Bone marrow (tissue), 2 donors: ENCODE measurements at regions not wholly inside any gene's neighbourhood (a gene's known extent, or its start where the extent isn't known, plus 50 kb on each side); places are given as distances from the start of the nearest gene placed in this dataset.
"Not testable (repeated sequence)": the region's sequence is repeated elsewhere in the genome, so short reads cannot be mapped to it uniquely, and the experiment has no call there.

Experiments
- DNase-seq, 2 donors: peaks; one replicate each; lab custom pipeline; 2025; lab: John Stamatoyannopoulos, UW

DNA sequence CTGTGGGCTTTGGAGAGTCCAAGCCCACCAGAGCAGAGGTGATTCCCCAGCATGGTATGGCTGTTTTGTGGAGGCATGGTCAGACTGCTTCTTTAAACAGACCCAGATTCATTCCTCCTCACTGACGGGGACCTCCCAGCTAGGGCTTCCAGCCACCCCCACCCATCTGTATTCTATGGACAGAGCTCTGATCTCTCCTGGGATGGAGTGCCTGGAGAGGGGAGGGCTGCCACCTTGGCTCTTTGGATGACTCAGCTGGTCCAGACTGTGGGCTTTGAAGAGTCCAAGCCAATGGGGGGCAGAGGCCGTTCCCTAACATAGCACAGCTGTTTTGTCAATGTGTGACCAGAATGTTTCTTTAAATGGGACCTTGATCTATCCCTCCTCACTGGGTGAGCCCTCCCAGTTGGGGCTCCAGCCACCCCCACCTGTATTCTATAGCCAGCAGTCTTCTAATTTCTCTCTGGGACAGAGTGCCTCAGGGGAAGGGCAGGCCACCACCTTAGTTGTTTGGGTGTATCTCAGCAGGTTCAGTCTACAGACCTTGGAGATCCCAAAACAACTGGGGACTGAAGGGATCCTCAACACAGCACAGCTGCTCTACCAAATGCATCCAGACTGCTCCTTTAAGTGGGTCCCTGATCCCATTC, 122.0 kb upstream of the OSTN start:
- no peak for DNase-seq

DNA sequence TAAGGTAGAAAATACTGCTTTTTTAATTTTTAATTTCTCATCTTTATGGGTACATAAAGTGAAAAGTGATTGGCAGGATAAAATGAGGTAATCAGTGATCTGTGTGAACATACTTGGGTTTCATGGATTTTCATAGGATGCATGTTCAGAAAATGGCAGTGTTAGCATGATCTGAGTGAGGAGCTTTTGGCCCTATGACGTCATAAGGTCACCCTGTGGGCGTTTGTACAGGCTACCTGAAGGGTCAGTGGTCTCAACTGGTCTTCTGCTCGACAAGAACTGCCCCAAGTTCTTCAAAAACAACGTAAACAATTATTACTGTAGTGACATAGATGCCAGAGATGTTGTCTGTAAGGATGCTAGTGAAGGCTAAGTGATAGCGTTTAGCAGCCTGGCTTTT, 124.5 kb upstream of the OSTN start:
- no peak for DNase-seq

DNA sequence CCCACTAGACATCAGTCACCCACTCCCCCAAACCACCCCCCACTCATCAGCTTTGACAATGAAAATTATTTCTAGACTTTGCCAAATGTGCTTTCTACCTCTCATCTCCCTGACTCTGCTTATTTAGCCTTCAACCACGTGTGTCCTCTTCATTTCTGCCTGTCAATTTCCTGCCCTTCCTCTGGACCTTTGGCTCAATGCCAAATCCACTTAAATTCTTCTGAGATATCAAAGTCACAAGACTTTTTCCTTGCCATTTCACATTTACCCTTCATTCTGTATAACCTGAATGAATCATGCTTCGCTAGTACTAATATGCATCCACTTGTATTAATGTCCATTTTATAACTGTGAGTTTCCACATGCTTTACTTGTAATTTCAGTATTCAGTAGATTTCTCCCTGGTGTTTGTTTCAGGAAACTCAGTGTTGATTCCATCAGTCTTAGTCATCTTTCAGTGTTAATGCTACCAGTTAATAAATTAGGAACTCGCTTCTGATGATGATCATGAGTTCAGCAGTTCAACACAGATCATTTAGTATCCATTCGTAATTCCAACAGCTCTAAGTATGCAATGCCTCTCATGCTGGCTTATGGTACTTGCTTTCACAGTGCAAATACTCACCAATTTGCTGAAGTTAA, 128.2 kb upstream of the OSTN start:
- no peak for DNase-seq

DNA sequence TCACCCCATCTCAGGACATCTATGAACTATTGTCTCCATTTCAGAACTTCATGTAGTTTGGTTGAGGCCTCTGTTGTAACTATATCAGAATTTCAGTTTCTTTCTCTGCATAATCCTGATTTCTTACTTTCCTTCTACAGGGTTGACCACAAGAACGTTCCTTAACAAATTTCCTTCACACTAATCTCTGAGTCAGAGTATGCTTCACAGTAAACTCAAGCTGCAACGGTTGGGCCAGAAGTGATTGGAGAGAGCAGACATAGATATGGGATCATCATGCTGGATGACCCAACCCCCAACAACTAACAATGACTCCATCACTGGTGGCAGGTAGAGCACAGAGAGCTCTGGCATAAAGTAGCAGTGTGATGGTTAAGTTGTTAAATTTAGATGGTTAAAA, 128.8 kb upstream of the OSTN start:
- no peak for DNase-seq

DNA sequence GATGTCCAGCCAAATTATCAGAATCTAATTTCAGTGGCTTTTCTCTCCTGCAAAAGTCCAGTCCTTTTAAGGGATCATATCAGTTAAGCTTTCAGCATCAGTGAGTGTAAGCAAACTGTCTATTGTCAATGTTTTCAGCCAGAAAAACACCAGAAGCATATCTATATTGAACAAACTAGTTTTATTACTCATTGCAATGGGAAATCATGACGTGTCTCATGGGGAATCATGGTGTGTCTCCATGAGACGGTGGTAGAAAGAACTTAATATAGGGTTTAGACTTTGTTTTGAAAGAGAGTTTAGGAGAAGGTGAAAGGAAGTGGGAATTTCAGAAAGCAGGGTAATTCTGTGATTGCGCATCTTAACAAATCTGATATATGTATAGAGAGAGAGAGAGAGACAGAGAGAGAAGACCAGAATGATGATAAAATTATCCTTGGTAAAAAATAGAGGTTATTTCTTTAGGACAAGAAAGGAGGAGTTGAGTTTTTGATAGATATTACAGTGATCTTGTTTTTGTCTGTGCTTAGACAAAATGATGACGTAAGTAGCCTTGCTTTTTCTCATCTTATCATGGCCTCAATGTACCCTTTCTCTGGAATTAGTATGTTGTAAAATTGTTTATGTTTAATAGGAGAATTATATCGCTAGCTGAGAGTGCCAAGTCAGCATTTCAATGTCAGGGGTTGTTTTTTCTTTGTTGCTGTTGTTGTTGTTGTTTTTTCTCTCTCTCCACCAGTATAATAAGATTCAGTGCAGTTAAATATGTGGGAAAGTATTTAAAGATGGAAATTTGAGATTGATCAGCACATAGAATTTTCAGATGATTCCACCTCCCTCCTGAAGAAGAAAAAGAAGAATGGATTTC, 129.9 kb upstream of the OSTN start:
- no peak for DNase-seq

DNA sequence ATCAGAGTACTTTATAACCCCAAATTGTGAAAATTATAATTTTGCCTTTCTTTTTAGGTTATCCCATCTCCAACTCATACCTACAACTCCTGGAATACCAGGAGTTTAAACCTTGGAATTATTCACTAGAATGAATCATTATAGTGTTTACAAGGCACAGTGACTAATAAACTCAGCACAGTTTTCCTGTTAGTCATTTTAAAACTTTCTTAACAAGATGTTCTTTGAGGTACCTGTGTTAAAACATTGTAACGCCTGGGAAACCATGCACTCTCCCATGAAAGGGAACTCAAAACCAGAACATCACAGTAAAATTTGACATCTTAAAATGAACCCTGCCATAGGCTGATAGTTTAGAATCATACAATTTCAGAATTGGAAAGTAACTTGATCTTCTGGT, 132.4 kb upstream of the OSTN start:
- no peak for DNase-seq

DNA sequence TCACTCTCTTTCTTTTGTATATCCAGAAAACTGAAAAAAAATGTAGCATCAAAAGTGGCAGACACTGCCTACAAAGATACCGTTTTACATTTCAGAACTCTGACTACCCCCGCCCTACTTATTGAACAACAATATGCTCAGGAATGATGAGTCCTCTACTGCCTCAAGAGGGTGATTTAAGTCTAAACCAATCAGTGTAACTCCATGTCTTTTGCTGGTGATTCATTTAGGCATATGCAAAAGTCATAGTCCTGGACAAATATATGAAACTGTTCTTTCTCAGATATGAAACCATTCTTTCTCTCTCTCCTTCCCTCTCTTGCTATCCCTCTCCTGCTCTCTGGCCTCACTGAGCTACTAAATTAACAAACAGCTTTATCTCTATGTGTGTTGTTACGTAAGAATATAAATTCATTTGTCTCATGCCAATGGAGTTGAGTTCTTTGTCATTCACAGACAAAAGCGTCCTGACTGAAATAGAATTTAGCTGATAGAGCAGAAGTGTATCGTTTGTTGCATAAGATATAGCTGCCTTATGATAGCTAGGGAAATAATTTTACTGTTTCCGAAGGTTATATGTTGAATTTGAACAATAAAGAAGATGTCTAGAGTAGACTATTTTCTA, 133.7 kb upstream of the OSTN start:
- DNase-seq: no peak

DNA sequence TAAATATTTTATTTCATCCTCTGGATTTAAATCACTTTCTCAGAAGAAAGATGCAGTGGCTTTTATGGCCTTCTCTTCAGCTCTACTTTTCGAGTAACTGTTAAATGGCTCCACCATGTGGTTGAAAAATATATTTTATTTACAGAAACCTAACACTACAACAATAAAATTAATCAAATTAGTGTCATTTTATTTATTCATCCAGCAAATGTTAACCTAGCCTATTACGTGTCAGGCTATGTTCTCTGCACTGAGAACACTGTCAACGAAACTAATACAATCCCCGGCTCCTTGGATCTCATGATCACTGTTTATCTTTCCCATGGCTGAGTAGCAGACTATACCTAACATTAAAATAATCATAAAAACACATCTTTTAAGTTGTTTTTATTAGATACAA, 148.0 kb upstream of the OSTN start:
- no peak for DNase-seq

DNA sequence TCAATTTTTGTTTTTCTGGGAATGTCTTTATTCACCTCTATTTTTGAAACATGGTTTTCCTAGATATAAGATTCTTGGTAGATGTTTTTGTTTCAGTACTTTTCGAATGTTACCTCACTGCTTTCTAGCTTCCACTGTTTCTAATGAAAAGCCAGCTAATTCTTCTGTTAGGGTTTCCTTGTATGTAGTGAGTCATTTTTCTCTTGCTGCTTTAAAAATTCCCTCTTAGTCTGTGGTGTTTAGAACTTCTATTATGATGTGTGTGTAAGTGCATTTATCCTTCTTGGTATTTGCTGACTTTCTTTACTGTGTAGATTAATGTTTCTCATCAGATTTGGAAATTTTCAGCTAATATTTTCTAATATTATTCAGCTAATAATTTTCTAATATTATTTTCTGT, 151.1 kb upstream of the OSTN start:
- no peak for DNase-seq

DNA sequence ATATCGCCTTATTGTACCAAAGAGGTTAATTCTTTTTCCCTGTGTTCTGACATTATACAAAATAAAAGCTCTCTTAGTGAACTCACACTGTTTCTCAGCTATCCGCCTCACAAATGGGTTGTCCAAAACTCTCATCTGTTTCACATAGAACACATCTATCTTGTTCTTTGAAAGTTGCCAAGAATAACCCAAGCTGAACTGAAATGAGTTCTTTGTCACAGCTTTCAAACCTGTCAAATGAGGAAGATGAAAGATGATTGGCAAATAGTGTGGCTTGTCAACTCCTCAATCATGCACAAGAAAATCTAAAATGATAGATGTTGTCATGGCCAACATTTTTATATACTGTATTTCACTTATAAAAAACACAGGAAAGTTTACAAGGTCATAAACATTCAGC, 168.1 kb upstream of the OSTN start:
- DNase-seq: no peak

DNA sequence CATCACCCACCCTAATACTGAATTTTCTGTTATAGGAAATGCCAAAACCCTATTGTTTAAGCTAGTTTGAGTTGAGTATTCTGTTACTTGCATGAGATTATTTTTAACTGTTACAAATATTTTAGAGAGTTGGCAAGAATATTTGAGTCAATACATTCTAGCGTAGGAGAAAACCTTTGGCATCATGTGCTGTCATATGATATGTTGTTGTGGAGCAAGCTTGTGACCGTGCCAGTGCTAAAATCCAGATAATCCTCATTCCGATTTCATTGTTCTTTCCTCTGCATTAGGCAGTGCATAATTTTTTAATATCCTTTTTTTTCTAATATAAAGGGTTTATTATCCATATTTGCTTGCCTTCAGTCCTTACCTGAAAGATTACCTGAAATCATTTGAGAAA, 168.0 kb upstream of the GMNC start:
- DNase-seq: no peak

DNA sequence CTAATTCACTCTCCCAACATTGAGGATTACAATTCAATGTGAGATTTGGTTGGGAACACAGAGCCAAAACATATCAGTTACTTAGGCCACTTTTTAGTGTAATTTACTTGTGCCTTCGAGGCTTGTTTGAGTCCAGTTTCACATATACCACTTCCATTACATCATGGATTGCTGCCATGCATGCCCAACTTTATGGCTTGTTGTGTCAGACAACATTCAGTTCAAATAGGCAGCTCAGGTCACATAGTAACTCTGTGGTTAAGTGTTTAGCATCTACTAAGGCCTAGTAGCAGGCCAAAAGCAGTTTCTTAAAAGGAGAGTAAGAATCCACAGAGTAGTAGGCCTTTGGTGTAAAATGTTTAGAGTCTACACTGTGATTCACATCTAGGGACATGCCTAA, 164.3 kb upstream of the GMNC start:
- no peak for DNase-seq

DNA sequence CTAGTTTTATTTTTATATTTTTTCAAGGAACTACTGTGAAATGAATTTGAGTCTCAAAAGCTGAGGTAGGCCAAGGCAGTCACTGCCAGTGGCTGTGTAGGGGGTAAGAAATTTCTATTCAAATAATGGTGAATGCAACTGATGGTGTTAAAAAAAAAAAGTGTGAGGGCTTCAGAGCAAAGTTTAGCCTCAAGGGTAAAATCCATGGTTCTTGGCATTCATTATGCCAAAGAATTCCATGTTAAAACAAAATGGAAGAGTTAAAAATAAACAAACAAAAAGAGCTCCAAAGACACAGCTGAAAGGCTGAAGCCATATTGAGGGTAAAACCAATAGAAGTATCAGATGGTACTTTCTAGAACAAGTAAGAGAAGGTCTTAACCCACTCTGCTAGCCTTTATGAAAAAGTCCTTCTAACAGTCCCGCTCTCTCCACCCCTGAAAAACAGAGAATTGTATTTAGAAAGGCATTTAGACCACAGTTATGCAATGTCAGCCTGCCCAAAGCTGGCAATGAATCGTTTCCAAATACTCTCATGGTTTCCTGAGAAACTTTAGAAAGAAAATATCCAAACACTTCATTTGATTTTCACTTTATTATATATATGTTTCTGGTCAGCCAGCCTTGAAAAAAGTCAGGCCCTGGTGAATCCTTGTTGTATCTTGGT, 158.4 kb upstream of the GMNC start:
- no peak for DNase-seq

DNA sequence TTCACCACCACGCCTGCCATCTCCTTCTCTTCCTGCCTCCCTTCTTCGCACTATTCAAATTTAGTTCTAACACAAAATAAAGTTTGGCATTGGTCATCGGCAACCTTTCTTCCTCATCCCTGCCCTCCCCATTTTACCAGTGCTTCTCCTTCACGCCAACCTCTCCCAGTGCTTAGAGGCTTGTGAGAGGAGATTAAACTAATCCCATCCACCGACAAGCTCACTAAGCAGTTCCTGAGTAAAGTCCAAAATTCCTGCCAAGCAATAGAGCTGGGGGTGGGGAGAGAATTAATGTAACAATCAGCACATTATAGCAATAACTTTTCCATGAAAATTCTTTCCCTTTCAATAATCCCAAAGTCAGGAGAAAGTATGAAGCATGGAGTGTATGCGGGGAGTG, 157.4 kb upstream of the GMNC start:
- no peak for DNase-seq

DNA sequence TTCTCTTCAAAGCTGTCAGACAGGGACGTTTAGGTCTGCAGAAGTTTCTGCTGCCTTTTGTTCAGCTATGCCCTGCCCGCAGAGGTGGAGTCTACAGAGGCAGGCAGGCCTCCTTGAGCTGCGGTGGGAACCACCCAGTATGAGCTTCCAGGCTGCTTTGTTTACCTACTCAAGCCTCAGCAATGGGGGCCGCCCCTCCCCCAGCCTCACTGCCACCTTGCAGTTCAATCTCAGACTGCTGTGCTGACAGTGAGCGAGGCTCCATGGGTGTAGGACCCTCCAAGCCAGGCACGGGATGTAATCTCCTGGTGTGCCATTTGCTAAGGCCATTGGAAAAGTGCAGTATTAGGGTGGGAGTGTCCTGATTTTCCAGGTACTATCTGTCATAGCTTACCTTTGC, 153.5 kb upstream of the GMNC start:
- DNase-seq: not testable (repeated sequence)

DNA sequence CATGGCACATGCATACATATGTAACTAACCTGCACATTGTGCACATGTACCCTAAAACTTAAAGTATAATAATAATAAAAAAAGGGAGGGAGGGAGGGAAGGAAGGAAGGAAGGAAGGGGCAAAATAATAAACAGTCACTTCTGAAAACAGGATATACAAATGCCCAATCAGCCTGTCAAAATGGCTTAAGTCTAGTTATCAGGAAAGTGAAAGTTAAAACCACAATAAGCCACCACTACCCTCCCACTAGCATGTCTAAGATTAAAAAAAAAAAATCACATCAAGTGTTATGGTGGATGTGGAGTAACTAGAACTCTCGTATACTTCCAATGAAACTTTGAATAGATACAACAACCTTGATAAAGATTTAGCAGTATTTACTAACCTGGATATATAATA, 145.6 kb upstream of the GMNC start:
- no peak for DNase-seq

DNA sequence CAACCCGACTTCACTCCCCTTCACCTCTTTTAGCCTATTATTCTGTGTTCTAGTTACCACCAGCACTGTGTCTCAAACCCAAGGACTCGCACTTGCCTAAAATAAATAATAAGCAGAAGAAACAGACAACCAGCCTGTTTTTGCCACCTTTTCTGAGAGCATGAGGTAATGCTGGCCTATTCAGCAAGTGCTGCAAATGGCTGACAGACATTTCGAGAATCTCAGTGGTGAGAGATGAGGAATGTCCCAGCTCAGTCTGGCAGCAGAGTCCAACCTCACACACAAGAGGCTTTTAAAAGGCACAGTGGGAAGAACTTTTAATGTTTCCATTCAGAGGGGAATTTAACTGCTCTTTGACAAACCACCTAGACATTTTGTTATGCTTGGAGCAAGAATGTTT, 143.3 kb upstream of the GMNC start:
- DNase-seq: no peak

DNA sequence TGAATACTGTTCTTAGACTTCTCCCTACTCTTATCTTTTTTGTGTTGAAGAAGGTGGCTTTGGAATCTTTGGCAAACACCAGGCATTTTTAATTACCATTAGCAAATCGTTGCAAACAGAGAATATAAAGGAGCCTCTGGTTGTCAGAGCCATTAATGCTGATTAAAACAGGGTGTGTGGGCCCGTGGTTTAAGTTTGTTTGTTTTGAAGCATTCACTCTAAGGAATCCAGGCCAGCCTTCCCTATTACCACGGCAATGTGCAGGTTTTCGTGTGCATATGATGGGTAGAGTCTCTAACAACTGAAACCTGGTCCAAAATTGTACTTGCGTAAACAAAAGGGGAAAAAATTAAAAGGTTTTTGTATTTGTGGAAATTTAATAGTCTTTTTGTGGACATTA, 141.2 kb upstream of the GMNC start:
- DNase-seq: no peak

DNA sequence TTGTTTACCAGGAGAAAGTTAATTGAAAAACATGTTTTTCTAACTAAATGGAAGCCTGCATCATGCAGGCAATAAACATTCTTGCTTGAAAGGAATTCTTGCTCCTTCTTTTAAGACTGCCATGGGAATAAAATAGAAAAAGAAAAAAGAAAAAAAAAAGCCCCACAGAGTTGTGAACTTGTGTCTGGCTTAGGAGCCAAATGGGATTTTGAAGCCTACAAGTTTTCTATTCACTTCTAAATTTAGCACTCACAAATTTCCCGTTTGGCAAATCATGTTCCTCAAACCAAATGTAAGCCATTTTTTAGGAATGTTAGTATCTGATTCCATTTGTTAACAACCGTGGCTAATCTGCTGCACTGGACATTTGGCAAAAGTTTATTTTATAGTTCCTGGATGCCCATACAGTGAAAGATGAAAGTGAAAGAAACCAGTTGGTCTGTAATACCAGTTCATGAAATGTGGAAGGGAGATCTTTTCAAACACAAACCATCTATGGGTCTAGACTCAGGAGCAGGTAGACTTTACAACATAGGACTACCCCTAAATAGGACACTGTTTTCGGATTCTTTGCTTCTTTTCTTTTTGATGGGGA, 133.8 kb upstream of the GMNC start:
- DNase-seq: peak in 1 of 2 donors; percentile 56

DNA sequence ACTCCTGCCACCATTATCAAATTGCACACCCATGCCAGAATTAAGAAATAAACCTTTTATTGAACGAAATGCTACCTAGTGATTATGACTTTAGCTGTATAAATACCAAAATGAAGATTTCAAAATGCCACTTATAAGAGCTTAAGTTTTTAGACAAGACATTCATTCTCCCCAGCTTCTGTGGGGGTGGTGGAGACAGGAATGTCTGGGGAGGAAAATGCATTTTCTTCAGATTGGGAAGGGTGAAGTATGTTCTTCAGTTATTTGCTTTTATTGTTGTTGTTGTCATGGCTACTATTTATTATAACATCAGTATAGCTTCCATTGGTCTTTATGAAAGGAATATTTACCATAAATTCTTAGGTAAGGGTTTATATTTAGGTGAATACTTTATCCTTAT, 132.7 kb upstream of the GMNC start:
- no peak for DNase-seq

DNA sequence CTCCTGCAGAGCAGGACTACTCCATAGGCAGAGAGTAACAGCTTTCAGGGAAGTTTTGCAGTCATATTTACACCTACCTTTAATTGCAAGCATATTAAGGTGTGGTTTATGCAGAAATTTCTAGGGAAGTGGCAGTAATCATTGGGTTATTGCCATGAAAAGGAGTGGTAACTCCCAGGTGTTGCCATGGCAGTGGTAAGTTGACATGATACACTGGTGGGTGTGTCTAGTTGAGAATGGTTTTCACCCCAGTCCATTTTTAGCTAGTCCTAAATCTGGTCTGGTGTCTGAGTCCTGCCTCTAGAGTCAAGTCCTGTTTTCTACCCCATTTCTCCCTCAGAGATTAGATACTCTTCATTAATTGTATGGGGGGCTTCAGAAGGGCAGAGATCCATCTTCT, 128.4 kb upstream of the GMNC start:
- no peak for DNase-seq

DNA sequence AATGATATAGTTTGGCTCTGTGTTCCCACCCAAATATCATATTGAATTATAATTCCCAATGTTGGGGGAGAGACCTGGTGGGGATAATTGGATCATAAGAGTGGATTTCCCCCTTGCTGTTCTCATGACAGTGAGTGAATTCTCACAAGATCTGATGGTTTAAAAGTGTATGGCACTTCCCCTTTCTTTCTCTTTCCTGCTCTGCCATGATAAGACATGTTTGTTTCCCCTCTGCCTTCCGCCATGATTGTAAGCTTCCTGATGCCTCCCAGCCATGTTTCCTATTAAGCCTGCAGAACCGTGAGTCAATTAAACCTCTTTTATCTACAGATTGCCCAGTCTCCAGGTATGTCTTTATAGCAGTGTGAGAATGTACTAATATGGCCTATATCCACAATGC, 126.7 kb upstream of the GMNC start:
- DNase-seq: peak in 1 of 2 donors; percentile 72
